Stimulated activated CD4-positive, alpha-beta T cell treated with anti-CD3 and anti-CD28 coated beads, Interleukin-4, amount 100 ng/mL, for 24 hours (primary cell): ENCODE measurements at regions not wholly inside any gene's neighbourhood (a gene's known extent, or its start where the extent isn't known, plus 50 kb on each side); places are given as distances from the start of the nearest gene placed in this dataset.

Experiments used
- DNase-seq: peaks from one replicate; pipeline ENCODE4 v3.0.0-alpha.2; 2020

DNA sequence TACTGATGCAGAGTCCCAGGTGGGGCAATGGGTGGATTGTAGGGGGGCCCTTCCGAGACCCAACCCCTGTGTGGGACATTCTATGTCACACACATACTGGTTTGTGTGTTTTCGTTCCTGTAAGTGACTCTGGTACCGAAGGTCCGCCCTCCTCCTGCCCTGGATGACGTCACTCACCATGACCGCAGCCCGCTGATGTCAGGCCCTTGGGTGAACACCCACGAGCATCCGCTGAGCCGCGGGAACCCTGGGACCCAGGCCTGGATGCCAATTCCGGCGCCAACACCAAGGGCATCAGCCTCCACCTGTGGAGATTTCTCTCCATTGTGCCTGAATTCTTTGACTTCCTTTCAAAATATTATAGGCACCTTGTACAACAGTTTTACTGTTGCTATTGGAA is 184.3 kb downstream of the MTRR start:
- no peak for DNase-seq

- DNase-seq, result no peak
Observed at GRCh38 chr5:8057769-8058168, 188.8 kb downstream of the MTRR start.

DNA sequence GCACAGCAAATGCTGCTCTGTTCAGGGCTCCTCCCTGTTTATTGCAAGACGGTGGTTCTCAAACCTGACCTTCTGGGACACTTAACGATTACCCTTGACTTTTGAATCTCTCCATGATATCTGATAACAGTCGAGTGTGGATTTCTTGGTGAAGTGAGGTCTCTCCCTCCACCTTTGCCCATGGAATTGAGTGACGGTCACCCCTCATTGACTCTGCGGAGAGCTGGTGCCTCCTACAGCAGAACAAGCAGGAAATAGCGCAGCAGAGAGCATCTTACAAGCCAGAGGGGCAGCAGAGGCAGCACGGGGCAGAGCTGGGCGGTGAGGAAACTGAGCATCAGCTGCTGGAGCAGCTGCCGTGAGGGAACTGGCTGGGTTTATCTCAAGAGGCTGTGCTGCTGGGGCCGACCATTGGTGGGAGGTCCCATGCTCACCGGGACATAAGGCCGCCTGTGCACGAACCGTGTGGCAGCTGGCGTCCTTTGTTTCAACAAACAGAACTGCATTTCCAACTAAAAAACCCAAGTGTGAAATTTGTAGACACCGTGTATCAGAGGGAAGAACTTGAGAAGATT is 189.8 kb downstream of the MTRR start:
- DNase-seq, result no peak

GRCh38 chr5:8059337-8059736 is 190.4 kb downstream of the MTRR start:
- no peak for DNase-seq

DNA sequence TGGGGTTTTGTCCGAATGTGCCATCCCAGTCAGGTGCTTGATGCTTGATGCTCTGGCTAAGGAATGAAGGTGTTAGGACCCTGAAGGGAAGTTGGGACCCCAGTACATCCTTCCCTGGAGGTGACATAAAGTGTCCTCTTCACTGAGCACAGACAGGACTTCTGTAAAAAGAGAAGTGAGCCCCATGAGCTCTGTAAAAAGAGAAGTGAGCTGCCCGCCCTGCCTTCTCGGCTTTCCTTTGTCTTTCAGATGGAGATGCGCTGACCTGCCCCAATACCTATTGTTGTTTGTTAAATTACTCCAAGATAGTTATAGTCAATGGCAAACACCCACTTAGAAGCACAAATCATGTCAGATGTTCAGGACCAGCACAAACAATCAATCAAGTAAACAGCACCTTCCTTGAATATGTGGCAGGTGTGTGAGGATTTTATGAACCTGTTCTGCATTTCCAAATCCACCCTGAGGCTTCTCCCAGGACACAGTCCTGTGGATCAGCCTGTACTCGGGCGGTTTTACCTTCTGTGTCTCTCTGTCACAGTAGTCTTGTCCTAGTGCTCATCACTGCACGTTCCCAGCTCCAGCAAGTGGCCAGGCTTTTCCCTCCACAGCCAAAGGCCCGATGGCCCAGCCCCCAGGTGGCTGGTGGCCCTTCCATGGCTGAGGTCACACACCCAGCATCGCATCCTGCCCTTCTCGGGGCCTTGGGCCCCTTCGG is 191.4 kb downstream of the MTRR start:
- DNase-seq, result no peak

GRCh38 chr5:8060953-8061429 is 192.0 kb downstream of the MTRR start:
- DNase-seq, result no peak

DNA sequence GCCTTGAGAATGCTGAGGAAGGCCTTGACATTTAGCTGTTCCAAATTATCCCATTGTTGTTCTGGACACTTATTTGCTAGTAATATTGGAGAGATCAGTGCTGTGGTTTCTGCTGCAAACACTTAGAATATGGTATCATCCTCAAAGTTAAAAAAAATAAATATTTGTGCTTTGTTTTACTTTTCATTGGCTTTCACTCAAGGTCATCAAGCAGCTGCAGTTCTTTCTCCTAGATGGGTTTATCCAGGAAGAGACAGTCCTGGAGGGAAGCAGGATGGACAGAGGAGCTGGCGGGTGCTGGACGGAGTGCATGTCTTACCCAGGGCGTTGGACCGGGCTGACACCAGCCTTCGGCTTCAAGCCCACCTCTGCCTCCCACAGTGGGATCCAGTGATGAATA is 193.6 kb downstream of the MTRR start:
- DNase-seq, result no peak

DNA sequence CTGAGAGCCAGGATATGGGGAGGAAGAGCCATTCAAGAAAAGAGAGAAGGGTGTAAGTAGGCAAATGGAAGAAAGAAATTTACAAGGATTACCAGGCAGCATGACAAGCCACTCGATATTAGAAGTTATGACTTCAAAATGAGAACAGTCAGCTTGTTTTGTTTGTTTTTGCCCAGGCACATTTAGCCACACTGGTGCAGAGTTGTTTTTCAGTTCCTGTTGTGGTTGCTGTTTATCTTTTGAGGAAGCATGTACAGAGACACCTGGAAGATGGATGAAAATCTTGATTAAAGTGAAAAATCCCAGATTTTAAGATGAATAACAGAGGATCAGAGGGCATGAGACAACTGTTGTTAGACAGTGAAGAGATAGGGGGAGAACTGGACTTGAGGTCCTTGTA is 199.1 kb downstream of the MTRR start:
- no peak for DNase-seq

DNA sequence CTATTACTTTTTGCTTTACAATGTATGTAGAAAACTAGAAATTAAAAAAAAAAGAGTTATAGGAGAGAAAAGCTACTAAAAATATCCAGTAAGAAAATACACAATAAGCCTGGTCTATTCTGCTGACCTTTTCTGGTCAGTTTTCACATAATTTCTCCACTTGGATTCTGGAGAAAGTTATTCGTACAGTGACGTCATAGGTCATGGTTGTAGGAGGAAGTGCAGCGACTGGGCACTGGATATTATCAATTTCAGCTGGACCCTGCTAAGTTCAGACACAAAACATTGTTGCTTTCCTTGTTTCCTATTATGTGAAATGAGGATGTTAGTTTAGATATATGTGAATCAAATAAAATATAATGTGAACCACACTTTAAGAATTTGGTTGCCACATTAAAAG is 201.2 kb downstream of the MTRR start:
- DNase-seq, result no peak

DNA sequence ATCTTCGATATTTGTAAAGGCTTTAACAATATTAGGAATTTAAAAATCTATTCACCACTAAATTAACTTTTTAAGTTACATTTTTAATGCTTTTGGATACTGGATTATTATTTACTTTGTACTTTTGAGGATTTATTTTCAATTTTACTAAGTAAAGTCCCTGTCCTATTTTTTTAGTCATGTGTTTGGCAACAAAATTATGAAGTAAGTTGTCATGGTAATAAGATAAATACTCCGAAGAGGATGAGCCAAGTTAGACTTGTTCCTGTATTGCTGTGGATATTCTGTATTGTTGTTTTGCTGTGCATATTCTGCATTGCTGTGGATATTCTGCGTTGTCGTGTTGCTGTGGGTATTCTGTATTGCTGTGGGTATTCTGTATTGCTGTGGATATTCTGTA is 210.1 kb downstream of the MTRR start:
- DNase-seq, result no peak

DNA sequence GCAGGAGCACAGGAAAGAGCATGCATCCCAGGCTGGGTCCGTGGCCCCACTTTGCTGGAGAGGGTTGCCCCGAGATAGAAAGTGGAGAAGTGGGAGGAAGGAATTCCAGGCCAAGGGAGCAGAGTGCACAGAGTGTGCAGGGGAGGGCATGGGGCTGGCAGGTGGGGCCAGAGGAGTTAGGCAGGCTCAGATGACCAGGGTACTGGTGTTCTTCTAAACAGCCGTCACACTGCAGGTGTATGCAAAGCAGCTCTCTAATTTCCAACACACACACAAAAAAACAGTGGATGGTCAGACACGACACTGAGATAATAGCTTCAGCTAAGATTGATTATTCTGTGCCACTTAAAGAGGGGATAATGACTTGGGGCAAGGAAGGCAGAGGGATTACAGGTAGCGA is 212.2 kb downstream of the MTRR start:
- no peak for DNase-seq

DNA sequence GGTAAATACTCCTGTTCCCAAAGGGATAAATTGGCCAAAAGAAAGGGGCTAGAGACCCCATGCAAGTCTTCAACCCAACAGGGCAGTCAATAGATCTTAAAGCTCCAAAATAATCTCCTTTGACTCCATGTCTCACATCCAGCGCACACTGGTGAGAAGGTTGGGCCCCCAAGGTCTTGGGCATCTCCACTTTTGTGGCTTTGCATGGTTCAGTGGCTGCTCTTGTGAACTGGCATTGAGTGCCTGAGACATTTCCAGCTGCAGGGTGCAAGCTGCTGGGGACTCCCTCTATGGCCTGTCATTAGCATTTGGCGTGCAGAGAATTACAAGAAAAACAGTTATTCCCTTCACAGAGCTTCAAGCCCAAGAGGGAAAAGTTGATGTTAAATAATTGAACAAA is 224.7 kb downstream of the MTRR start:
- DNase-seq, result no peak

DNA sequence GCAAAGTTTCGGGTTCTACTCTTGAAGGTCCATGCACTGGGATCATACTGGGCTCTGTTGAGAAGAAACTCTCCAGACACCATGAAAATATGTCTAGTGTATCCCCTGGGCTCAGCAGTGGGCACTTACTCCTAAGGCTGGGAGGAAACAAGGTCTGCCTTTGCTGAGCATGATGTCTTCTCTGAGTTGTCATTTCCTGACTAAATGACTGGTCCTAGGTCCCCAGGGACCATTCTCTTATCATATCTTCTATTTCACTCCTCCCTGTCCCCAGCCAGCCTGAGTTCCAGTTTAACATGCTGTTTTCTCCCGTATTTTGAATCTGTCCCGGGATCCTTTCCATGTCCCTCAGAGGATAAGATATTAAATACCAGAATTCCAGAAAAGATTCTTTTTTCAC is 225.4 kb downstream of the MTRR start:
- DNase-seq, result no peak

GRCh38 chr5:8097146-8097545 is 228.2 kb downstream of the MTRR start:
- DNase-seq, result no peak

GRCh38 chr5:8098081-8098480 is 229.1 kb downstream of the MTRR start:
- no peak for DNase-seq

DNA sequence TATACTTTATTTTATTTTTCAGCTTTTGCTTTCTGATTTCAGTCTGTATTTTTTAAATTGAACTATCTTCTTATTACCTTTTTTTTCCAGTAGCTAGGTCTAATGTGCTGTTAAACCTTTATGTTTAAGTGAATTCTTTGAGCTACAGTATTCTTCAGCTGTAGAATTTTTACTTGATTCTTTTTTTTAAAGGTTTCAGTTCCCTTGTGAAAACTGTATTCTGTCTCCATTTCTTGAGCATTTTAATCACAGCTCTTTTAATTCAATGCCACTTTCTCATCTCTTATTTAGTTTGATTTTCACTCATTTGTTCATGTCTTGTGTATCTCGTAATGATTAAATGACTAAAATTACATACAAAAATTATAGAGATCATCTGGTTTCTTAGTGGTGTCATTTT is 233.8 kb downstream of the MTRR start:
- no peak for DNase-seq

DNA sequence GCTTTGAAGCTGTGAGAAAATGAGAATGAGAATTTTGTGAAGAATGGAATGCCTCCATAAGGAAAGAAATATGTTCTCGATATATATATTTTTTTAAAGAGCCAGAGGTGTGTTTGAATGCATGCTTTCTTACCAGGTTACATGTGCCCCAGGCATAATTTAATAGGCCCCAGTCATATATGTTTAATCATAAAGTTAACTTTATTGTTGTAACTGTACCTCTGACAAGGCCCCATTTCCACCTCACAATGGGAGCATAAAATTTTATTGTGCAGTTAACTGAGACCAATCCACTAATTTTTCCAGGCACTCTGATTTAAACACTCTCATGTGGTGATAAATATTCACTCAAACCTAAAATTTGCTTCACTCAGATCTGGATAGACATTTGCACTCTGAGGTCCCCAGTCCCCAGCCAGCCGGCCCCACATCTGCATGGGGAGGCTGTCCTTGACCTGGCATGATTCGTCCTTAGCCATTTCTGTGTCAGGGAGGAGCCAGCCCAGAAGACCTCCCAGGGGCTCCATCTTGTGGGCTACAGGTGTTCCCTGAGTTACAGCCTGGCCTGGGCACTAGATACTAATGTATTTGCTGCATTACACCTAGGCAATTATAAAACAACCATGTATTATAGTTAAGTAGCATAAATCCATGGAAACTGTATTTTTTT is 245.8 kb downstream of the MTRR start:
- DNase-seq, result no peak

DNA sequence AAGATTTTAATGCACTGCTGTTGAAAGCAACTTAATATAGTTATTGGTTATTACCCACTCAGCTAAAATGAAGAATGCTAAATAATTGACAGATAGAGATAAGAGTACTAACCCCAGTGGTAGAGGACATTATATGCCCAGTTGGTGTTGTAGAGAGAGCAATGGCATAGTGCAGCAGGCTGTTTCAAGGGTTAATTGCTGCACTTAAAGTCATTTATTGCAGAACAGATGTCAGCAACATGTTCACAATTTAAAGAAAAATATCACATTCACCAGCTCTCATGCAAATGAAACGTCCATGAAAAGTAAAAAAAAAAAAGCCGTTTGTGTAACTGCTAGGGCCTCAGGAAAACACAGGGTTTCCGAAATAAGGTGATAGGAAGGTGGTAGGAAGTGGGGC is 254.6 kb downstream of the MTRR start:
- no peak for DNase-seq

DNA sequence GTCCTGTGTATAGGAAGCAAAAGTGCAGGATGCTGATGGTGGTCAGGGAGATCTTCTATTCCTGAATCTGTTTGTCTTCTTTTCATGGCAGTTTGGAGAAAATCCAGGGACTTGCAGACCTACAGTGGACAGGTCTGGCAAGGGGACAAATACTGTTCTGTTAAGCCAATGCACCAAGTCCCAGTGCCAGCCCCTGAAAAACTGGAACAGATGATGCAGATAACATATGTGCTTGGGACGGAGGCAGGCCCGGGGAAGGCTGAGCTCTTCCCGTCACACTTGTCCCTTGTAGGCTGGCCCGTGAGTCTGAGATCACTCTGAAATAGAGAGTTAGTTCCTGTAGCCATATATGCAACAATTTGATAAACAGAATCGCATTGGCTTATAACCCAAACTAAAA is 265.7 kb downstream of the MTRR start:
- no peak for DNase-seq

DNA sequence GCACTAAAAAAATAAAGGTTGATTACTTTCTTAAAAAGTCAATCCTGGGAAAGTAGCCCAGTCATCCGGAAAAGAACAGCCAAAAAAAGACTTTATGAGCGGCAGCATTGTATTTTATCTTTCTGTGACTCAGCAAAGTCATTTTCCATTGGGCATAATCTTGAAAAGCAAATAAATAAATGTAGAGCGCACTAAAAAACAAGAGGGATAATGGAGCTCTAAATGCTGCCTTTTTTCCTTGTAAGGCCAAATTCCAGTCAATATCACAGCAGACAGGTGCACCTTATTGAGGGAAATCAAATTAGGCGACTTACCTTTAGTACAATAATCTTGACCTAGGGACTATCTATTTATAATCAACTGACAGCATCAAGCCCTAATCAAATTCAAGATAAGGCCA is 266.8 kb downstream of the MTRR start:
- no peak for DNase-seq

DNA sequence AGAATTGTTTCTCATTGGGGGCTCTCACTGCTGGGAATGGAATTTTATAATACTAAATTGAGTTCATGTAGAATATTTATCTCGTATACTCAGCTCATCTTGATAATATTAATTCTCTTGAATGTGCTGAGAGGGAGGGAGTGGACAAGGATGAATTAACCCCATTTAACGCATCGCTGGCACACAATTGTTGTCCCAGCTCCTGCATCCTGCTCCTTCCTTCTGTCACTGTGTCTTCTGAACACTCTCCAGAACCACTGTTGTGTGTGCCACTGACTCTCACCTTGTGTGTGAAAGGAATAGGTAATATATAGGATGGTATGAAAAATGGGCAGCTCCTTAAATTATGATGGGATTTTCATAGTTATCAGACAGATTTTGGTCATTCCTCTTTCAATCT is 267.3 kb downstream of the MTRR start:
- no peak for DNase-seq

GRCh38 chr5:8137941-8138550 is 269.1 kb downstream of the MTRR start:
- DNase-seq, result no peak

DNA sequence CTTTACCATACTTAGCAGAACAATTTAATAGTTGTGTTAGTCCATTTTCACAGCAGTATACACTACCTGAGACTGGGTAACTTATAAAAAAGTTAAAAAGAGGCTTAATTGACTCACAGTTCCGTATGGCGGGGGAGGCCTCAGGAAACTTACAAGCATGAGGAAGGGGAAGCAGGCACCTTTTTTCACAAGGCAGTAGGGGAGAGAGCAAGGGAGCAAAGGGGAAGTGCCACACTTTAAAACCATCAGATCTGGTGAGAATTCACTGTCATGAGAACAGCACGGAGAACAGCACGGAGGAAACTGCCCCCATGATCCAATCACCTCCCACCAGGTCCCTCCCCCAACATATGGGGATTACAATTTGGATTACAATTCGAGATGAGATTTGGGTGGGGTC is 269.9 kb downstream of the MTRR start:
- DNase-seq, result no peak

DNA sequence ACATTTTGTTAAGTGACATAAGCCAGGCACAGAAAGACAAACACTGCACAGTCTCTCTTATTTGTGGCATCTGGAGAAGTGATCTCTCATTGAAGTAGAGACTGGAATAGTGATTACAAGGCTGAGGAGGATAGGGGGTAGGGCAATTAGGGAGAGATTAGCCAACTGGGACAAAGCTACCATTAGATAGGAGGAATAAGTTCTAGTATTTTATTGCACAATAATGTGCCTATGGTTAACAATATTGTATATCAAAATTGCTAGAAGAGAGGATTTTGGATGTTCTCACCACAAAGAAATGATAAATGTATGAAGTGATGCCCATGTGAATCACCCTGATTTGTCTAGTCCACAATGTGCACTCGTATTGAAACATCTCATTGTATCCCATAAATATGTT is 281.8 kb downstream of the MTRR start:
- no peak for DNase-seq
